DOHH2 (cell line): ENCODE measurements at regions not wholly inside any gene's neighbourhood (a gene's known extent, or its start where the extent isn't known, plus 50 kb on each side); places are given as distances from the start of the nearest gene placed in this dataset.

Experiments
- H3F3A ChIP-seq: fragments of 200-600 bp; sonication (generic), shearing (Covaris generic); 2 replicates; pipeline ENCODE4 v1.6.0; 2016; ENCODE audit warnings: antibody characterized with exemption, mild to moderate bottlenecking; ENCODE audit not compliant: control insufficient read depth, insufficient read depth
- H3K27ac ChIP-seq: fragments of 200-600 bp; sonication (generic); 2 replicates; pipeline ENCODE4 v1.5.1; 2014; ENCODE audit warnings: low read depth, mild to moderate bottlenecking, low read length, moderate library complexity
- H3K27me3 ChIP-seq: fragments of 200-600 bp; sonication (generic); 2 replicates; pipeline ENCODE4 v1.6.1; 2014; ENCODE audit warnings: mild to moderate bottlenecking, low read length, mixed read lengths; ENCODE audit not compliant: control insufficient read depth
- H3K36me3 ChIP-seq: fragments of 200-600 bp; sonication (generic); 2 replicates; pipeline ENCODE4 v1.6.1; 2014; ENCODE audit warnings: mild to moderate bottlenecking, low read length, moderate library complexity, mixed read lengths; ENCODE audit not compliant: control insufficient read depth
- H3K4me1 ChIP-seq: fragments of 200-600 bp; sonication (generic); 2 replicates; pipeline ENCODE4 v1.6.1; 2014; ENCODE audit warnings: mild to moderate bottlenecking, low read length, mixed read lengths; ENCODE audit not compliant: control insufficient read depth
- H3K4me2 ChIP-seq: fragments of 200-600 bp; sonication (generic); 2 replicates; pipeline ENCODE4 v1.6.0; 2014; ENCODE audit warnings: mild to moderate bottlenecking, low read length, moderate library complexity
- H3K4me3 ChIP-seq: fragments of 200-600 bp; sonication (generic); 2 replicates; pipeline ENCODE4 v1.5.1; 2014; ENCODE audit warnings: mild to moderate bottlenecking, low read length, mixed read lengths
- H3K79me2 ChIP-seq: fragments of 200-600 bp; sonication (generic); 2 replicates; pipeline ENCODE4 v1.6.1; 2014; ENCODE audit warnings: mild to moderate bottlenecking, low read length, mixed read lengths; ENCODE audit not compliant: control insufficient read depth
- H3K9me2 ChIP-seq: fragments of 200-600 bp; sonication (generic); replicated peaks from 2 replicates; pipeline ENCODE4 v1.6.1; 2014; ENCODE audit warnings: mild to moderate bottlenecking, low read length, mixed read lengths; ENCODE audit not compliant: control insufficient read depth
- H3K9me3 ChIP-seq: fragments of 200-600 bp; sonication (generic); 2 replicates; pipeline ENCODE4 v1.6.1; 2014; ENCODE audit warnings: antibody characterized with exemption, low read length, mixed read lengths; ENCODE audit not compliant: control insufficient read depth, insufficient read depth
- H4K20me1 ChIP-seq: fragments of 200-600 bp; sonication (generic); 2 replicates; pipeline ENCODE4 v1.6.0; 2014; ENCODE audit warnings: low read depth, mild to moderate bottlenecking, antibody characterized with exemption, low read length, moderate library complexity; ENCODE audit not compliant: control insufficient read depth, insufficient read depth
- EZH2phosphoT487 ChIP-seq: fragments of 200-600 bp; sonication (generic); IDR thresholded peaks from 2 replicates; pipeline ENCODE4 v1.6.1; 2017; ENCODE audit warnings: borderline replicate concordance, mild to moderate bottlenecking, antibody characterized with exemption, low read length, moderate library complexity, mixed read lengths
- TF ChIP-seq, protein P1 (sequence below): fragments of 200-600 bp; sonication (generic); IDR thresholded peaks from one replicate; pipeline ENCODE4 v1.5.1; 2014; ENCODE audit warnings: antibody characterized with exemption, mild to moderate bottlenecking, low read depth, low read length; ENCODE audit not compliant: poor library complexity, severe bottlenecking

DNA sequence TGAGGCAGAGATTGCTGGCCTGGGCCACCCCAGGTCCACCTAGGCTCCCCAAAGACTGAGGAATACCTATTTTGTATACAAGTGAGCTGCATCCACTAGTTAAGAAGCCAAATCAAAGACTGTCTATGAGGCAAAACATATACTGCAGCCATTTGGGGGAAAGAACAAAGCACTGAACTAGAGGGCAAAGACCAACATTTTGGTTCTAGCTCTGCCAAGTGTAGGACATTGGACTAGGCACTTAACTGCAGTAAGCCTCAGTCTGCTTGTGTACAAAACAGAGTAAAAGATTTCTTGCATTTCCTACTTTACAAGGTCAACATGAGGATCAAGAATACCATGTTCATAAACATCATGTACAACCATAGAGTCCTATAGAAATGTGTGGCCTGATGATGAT lies 94.8 kb upstream of the CYP1B1 start:
- Histone ChIP-seq H3K4me3 (no peak overlapping the region), H3K36me3 (no peaks in the 10 kb centered on the region), H4K20me1 (no peaks in the 10 kb centered on the region), H3K9me2 (no peaks in the 10 kb centered on the region), H3K9me3 (no peaks in the 10 kb centered on the region), H3K79me2 (no peaks in the 10 kb centered on the region), H3F3A (no peaks in the 10 kb centered on the region), H3K27ac (no peak overlapping the region), H3K27me3 (peaks cover 6% of the 10 kb centered on the region), H3K4me1 (peaks cover 12% of the 10 kb centered on the region), H3K4me2 (no peak overlapping the region)
- TF ChIP-seq, protein P1, sequence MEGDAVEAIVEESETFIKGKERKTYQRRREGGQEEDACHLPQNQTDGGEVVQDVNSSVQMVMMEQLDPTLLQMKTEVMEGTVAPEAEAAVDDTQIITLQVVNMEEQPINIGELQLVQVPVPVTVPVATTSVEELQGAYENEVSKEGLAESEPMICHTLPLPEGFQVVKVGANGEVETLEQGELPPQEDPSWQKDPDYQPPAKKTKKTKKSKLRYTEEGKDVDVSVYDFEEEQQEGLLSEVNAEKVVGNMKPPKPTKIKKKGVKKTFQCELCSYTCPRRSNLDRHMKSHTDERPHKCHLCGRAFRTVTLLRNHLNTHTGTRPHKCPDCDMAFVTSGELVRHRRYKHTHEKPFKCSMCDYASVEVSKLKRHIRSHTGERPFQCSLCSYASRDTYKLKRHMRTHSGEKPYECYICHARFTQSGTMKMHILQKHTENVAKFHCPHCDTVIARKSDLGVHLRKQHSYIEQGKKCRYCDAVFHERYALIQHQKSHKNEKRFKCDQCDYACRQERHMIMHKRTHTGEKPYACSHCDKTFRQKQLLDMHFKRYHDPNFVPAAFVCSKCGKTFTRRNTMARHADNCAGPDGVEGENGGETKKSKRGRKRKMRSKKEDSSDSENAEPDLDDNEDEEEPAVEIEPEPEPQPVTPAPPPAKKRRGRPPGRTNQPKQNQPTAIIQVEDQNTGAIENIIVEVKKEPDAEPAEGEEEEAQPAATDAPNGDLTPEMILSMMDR, result no peak
- TF ChIP-seq EZH2phosphoT487, result no peak

DNA sequence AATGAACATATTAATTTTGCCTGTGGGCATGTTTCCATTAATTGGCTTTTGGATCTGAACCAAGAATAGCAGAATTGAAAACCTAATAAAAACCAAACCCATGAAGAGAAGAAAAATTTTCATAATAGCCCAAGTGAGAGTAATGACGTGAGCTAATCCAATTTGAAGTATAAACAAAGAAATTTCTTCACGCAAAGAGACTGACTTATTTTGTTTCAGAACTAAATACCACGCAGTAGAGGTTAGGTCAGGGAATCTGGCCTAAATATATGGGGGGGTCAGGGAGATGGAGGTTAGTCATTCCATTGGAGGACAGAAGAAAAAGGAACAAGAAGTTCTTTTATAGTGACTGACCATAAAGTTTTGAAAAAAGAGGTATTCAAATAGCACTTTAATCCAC lies 94.1 kb upstream of the CYP1B1 start:
- Histone ChIP-seq H3K9me2 (no peaks in the 10 kb centered on the region), H4K20me1 (no peaks in the 10 kb centered on the region), H3K27me3 (peaks cover 6% of the 10 kb centered on the region), H3K79me2 (no peaks in the 10 kb centered on the region), H3K4me3 (no peak overlapping the region), H3K36me3 (no peaks in the 10 kb centered on the region), H3K9me3 (no peaks in the 10 kb centered on the region), H3K27ac (no peak overlapping the region), H3K4me1 (peaks cover 11% of the 10 kb centered on the region), H3K4me2 (no peak overlapping the region), H3F3A (no peaks in the 10 kb centered on the region)
- TF ChIP-seq EZH2phosphoT487, result no peak
- TF ChIP-seq, protein P1, result no peak

DNA sequence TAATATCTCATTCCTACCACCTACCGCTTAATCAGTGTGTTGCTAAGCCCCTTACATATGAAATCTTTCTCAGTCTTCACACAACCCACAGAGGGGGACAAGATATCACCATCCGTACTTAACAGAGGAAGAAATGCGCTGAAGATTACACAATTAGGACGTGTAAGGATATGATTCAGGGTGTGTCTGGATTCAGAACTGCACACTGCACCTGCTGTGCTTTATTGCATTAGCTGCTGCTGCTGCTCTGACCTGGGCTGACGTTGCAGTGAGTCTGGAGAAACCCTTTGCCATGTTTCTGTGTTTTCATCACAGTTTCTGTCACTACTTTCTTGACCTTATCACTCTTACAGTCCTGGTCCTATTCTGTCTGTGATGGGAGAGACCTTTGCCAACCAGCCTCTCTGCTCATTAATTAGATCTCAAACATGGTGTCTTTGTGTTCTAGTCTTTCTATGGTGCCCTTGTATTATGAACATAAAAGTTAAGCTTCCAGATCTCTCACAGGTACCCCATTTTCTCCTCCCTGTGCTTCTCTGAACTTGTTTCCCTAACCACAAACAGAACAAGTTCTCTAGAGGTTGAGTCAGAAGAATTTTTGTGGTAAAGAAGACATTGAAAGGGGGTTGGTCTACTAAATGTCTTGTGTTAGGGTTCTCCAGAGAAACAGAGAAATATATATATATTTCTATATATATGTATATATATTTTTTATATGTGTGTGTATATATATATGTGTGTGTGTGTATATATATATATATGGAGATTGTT lies 92.9 kb upstream of the CYP1B1 start:
- H4K20me1 ChIP-seq, result no peaks in the 10 kb centered on the region
- no peak for TF ChIP-seq EZH2phosphoT487
- TF ChIP-seq, protein P1, result no peak
- no peaks in the 10 kb centered on the region for H3F3A ChIP-seq
- no peak overlapping the region for H3K27ac ChIP-seq
- H3K4me2 ChIP-seq, result no peak overlapping the region
- H3K79me2 ChIP-seq, result no peaks in the 10 kb centered on the region
- H3K27me3 ChIP-seq, result peaks cover 6% of the 10 kb centered on the region
- no peaks in the 10 kb centered on the region for H3K36me3 ChIP-seq
- H3K9me2 ChIP-seq, result no peaks in the 10 kb centered on the region
- no peak overlapping the region for H3K4me3 ChIP-seq
- no peaks in the 10 kb centered on the region for H3K9me3 ChIP-seq
- peaks cover 6% of the 10 kb centered on the region for H3K4me1 ChIP-seq
